Nephron (organoid): ENCODE measurements at regions not wholly inside any gene's neighbourhood (a gene's known extent, or its start where the extent isn't known, plus 50 kb on each side); places are given as distances from the start of the nearest gene placed in this dataset.
A peak's percentile ranks its signal among the peaks of the same experiment; 100 is the strongest.

Experiments
- H3K27ac Mint-ChIP-seq, 3 experiments: 2 replicates each; pipeline ENCODE4 v1.8.0; 2020; ENCODE audit warnings: mixed read lengths in 3 of 3, mild to moderate bottlenecking in 2 of 3, moderate library complexity in 1 of 3
- H3K27me3 Mint-ChIP-seq: 2 replicates; pipeline ENCODE4 v1.8.0; 2021; ENCODE audit warnings: low read depth, mild to moderate bottlenecking, moderate library complexity, mixed read lengths
- H3K36me3 Mint-ChIP-seq: 2 replicates; pipeline ENCODE4 v1.8.0; 2020; ENCODE audit warnings: low read depth, mixed read lengths
- H3K4me1 Mint-ChIP-seq: 2 replicates; pipeline ENCODE4 v1.8.0; 2020; ENCODE audit warnings: mixed read lengths
- H3K4me3 Mint-ChIP-seq, 3 experiments: 2 replicates each; pipeline ENCODE4 v1.8.0; 2020; ENCODE audit warnings: mild to moderate bottlenecking in 3 of 3, mixed read lengths in 3 of 3, moderate library complexity in 2 of 3
- H3K9me3 Mint-ChIP-seq: 2 replicates; pipeline ENCODE4 v1.8.0; 2020; ENCODE audit warnings: mixed read lengths
- CTCF ChIP-seq, 3 experiments: fragments of 200-600 bp; sonication (generic); IDR thresholded peaks; one replicate each; pipeline ENCODE4 v1.5.0; 2021; ENCODE audit warnings: antibody characterized with exemption in 3 of 3; ENCODE audit not compliant: unreplicated experiment in 3 of 3

- Mint-ChIP-seq H3K27me3 (peaks cover 4% of the 10 kb centered on the region), H3K4me1 (no peaks in the 10 kb centered on the region), H3K36me3 (no peaks in the 10 kb centered on the region), H3K27ac (peak overlapping the region in 2 of 3 experiments; percentile 61 to 85), H3K9me3 (no peaks in the 10 kb centered on the region), H3K4me3 (no peak overlapping the region)
- no peak for TF ChIP-seq CTCF (IDR thresholded peaks at IDR 0.05; ENCODE audit: unreplicated experiment in 3 of 3)
Observed at GRCh38 chr3:78277801-78278200, 1237.9 kb downstream of the ROBO2 start.

GRCh38 chr3:78279091-78279490 is 1239.2 kb downstream of the ROBO2 start:
- Mint-ChIP-seq H3K9me3 (no peaks in the 10 kb centered on the region), H3K4me3 (no peak overlapping the region), H3K36me3 (no peaks in the 10 kb centered on the region), H3K27me3 (peaks cover 4% of the 10 kb centered on the region), H3K27ac (no peak overlapping the region), H3K4me1 (no peaks in the 10 kb centered on the region)
- no peak for TF ChIP-seq CTCF (IDR thresholded peaks at IDR 0.05; ENCODE audit: unreplicated experiment in 3 of 3)

DNA sequence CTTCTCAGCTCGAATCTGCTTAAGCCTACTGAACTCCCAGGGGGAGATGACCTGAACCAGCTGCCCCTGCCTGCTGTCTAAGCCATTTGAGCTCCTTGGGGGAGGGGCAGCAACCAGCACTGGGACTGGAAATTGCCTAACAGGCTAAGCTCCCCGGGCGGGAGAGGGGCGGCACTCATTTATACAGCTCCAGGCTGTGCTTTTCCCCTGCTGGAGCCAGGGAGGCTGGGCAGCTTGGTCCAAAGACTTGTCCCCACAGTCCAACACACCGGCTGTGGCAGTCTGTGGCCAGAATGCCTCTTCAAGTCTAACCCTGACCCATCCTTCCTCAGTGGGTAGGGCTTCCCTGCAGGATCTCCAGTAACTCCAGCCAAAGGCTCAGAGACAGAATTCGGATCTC is 1241.5 kb downstream of the ROBO2 start:
- peaks cover 4% of the 10 kb centered on the region for H3K27me3 Mint-ChIP-seq
- no peaks in the 10 kb centered on the region for H3K4me1 Mint-ChIP-seq
- no peaks in the 10 kb centered on the region for H3K36me3 Mint-ChIP-seq
- TF ChIP-seq CTCF (IDR thresholded peaks at IDR 0.05; ENCODE audit: unreplicated experiment in 3 of 3): no peak
- no peaks in the 10 kb centered on the region for H3K9me3 Mint-ChIP-seq
- no peak overlapping the region for H3K27ac Mint-ChIP-seq
- no peak overlapping the region for H3K4me3 Mint-ChIP-seq

DNA sequence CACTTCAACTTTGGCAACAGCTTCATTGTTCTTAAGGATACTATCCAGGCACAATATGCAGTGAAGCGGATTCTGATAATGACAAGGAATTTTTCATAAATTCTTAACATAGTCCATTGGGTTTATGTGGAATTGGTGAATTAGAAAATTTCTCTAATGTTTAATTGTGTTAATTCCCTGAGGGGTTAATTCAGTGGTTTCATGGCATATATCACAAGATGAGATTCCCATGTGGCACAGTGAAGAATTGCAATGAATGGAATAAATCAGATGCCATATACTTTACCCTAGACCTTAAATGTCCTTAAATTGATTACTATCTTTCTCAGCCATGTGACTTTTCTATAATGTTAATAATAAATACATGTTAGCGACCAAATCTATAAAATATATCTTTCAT is 1244.1 kb downstream of the ROBO2 start:
- H3K4me3 Mint-ChIP-seq: no peak overlapping the region
- no peak for TF ChIP-seq CTCF (IDR thresholded peaks at IDR 0.05; ENCODE audit: unreplicated experiment in 3 of 3)

DNA sequence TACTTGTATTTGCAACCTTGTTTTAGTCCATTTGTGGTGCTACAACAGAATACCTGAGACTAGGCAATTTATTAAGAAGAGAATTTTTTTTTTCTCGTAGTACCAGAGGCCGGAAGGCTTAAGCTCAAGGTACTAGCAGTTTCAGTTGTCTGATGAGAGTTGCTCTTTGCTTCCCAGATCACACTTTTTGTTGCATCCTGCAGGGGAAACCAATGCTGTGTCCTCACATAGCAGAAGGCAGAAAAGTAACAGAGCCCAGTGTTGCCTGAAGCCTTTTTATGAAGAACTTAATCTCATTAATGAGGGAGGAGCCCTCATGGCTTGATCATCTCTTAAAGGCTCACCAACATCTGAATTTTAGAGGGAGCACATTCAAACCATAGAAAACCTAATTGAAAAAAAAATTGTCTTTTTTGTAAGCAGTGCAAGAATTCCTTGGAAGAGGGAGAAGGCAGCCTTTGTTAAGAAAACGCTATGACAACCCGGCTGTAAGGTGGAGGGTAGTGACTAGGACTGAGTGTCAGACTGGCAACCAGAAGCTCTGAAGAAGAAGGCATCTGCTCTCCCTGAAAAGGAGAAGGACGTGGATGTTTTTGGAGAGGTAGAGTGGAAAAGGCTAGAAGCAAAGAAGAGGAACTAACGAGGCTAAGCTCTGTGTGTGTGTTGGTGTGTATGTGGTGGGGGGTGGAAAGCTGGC is 1245.3 kb downstream of the ROBO2 start:
- TF ChIP-seq CTCF (IDR thresholded peaks at IDR 0.05; ENCODE audit: unreplicated experiment in 3 of 3): no peak
- H3K4me3 Mint-ChIP-seq: no peak overlapping the region

More for the DNA sequence above, 1244.1 kb downstream of the ROBO2 start:
- H3K9me3 Mint-ChIP-seq: no peaks in the 10 kb centered on the region
- H3K4me1 Mint-ChIP-seq: no peaks in the 10 kb centered on the region
- H3K27ac Mint-ChIP-seq: no peak overlapping the region
- H3K27me3 Mint-ChIP-seq: peaks cover 4% of the 10 kb centered on the region
- no peaks in the 10 kb centered on the region for H3K36me3 Mint-ChIP-seq

DNA sequence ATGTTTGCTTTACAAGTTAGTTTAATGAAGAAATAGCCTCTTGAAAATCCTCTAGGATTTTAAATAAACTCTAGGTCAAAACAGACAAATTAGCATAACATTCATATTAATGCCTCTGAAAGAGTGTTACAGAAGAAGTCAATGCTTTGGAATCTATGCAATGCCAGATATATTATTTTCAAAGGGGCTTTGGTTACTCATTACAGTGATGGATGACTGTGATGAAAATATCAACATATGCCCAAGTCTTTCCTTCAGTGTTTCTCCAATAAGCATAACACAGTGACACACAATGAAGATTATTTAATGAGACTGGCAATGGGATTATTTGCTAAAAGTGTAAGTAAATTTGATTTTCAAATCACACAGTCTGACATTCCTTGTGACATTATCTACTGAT is 1247.2 kb downstream of the ROBO2 start:
- no peak for TF ChIP-seq CTCF (IDR thresholded peaks at IDR 0.05; ENCODE audit: unreplicated experiment in 3 of 3)
- H3K27ac Mint-ChIP-seq: no peak overlapping the region
- H3K4me1 Mint-ChIP-seq: no peaks in the 10 kb centered on the region
- H3K36me3 Mint-ChIP-seq: no peaks in the 10 kb centered on the region
- H3K4me3 Mint-ChIP-seq: no peak overlapping the region
- H3K9me3 Mint-ChIP-seq: no peaks in the 10 kb centered on the region
- no peaks in the 10 kb centered on the region for H3K27me3 Mint-ChIP-seq

More for the DNA sequence above, 1245.3 kb downstream of the ROBO2 start:
- H3K36me3 Mint-ChIP-seq: no peaks in the 10 kb centered on the region
- no peaks in the 10 kb centered on the region for H3K4me1 Mint-ChIP-seq
- no peaks in the 10 kb centered on the region for H3K9me3 Mint-ChIP-seq
- no peak overlapping the region for H3K27ac Mint-ChIP-seq
- H3K27me3 Mint-ChIP-seq: peaks cover 4% of the 10 kb centered on the region
